Stimulated activated memory B cell treated with anti-CD40 and anti-IgM and Interleukin-4, amounts not matched to agents 10 μg/mL and 1 μg/mL and 100 μg/mL, for 72 hours (primary cell): ENCODE measurements at regions not wholly inside any gene's neighbourhood (a gene's known extent, or its start where the extent isn't known, plus 50 kb on each side); places are given as distances from the start of the nearest gene placed in this dataset.
"Not testable (repeated sequence)": the region's sequence is repeated elsewhere in the genome, so short reads cannot be mapped to it uniquely, and the experiment has no call there.

ENCODE experiments used
- ATAC-seq: fragments of 150-1000 bp; cut with Tn5 transposase; 2 replicates; pipeline ENCODE4 v1.10.0; 2021
- H3K27ac Mint-ChIP-seq: one replicate; pipeline ENCODE4 v1.8.0; 2022; ENCODE audit warnings: mild to moderate bottlenecking, mixed read lengths
- H3K27me3 Mint-ChIP-seq: one replicate; pipeline ENCODE4 v1.8.0; 2022; ENCODE audit warnings: mixed read lengths
- H3K36me3 Mint-ChIP-seq: one replicate; pipeline ENCODE4 v1.8.0; 2022; ENCODE audit warnings: mixed read lengths
- H3K4me1 Mint-ChIP-seq: one replicate; pipeline ENCODE4 v1.8.0; 2022; ENCODE audit warnings: mixed read lengths
- H3K4me3 Mint-ChIP-seq: one replicate; pipeline ENCODE4 v1.8.0; 2022; ENCODE audit warnings: mild to moderate bottlenecking, moderate library complexity, mixed read lengths
- H3K9me3 Mint-ChIP-seq: one replicate; pipeline ENCODE4 v1.8.0; 2022; ENCODE audit warnings: mixed read lengths

DNA sequence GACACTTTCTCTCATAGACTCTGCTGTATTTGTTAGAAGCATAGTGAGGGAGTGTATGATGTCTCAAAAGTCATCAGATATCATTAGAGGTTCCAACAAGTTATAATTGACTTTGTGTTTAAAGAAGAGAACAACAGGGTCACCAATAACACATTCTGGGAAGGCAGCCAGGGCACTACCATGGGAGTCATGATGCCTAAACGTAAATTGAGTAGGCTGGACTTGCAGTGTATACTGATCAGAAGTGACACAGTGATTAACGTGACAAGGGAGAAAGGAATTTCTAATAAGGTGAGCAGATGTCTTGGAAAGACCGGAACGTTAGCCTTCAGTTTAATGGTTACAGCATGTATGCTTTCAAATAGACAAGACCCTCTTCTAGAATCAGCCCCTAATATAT, 973.2 kb downstream of the NCAM2 start:
- ATAC-seq = no peak
- Mint-ChIP-seq H3K4me1 (no peaks in the 10 kb centered on the region), H3K27ac (no peak overlapping the region), H3K27me3 (no peaks in the 10 kb centered on the region), H3K9me3 (peaks cover 4% of the 10 kb centered on the region), H3K4me3 (no peak overlapping the region), H3K36me3 (no peaks in the 10 kb centered on the region)

DNA sequence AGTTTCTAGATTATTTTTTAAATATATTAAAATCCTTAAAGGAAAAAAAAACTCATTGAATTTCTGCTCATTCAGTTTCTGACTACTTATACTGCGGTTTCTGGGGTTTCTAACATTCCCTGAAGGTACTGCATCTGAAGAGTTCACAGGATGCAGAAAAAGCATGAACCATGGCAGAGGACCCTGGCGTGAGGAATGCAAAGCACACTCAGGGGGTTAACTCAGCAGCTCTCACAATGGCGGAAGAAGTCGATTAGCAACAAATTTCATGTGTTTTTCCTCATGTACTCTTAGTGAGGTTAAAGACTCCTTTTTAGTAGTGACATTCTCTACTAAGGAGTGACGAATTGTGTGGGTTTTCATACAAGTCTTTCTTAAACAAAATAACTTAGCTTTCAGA, 975.6 kb downstream of the NCAM2 start:
- no peaks in the 10 kb centered on the region for H3K36me3 Mint-ChIP-seq
- ATAC-seq = no peak
- no peaks in the 10 kb centered on the region for H3K27me3 Mint-ChIP-seq
- no peaks in the 10 kb centered on the region for H3K4me1 Mint-ChIP-seq
- H3K9me3 Mint-ChIP-seq = no peaks in the 10 kb centered on the region
- no peak overlapping the region for H3K27ac Mint-ChIP-seq
- no peak overlapping the region for H3K4me3 Mint-ChIP-seq

- no peaks in the 10 kb centered on the region for H3K36me3 Mint-ChIP-seq
- H3K4me1 Mint-ChIP-seq = no peaks in the 10 kb centered on the region
- peaks cover 5% of the 10 kb centered on the region for H3K9me3 Mint-ChIP-seq
- H3K27me3 Mint-ChIP-seq = no peaks in the 10 kb centered on the region
- ATAC-seq = no peak
- H3K4me3 Mint-ChIP-seq = no peak overlapping the region
- no peak overlapping the region for H3K27ac Mint-ChIP-seq
Observed at GRCh38 chr21:21996891-21997290, 998.7 kb downstream of the NCAM2 start.

DNA sequence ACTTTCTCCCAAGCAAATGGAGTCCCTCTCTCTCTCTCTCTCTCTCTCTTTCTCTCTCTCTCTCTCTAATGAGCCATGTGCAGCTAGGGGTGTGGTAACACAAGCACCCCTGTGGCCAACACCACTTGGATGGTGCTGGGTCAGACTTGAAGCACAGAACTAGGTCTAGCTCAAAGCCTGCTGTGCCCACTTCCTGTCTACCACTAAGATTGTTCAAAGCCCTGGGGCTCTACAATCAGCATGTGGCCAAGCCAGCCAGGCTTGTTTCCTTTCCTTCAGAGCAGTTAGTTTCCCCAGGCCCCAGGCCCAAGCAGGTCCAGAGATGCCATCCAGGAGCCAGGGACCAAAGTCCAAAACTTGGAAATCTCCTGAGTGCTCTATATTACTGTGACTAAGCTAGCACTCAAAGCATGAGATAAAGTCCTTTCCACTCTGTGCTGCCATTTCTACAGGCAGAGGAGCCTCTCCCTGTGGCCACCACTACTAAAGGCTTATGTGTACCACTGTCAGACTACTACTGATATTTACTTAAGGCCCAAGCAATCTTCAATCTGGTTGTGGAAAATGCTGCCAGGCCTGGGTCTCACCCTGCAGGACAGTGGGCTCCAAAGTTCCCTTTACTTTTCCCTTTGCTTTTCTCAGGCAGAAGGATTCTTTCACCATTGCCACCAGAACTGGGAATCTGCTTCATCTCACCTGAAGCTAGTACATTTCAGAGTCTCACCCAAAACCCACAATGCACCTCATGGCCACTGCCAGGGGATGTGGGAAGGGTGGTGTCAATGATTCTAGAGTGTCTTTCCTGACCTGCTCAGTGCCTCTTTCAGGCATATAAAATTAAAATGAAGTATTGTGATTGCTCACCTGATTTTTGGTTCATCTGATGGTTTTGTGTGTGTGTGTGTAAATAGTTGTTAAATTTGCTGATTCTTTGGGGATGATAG, 999.5 kb downstream of the NCAM2 start:
- Mint-ChIP-seq H3K4me1 (no peaks in the 10 kb centered on the region), H3K9me3 (peaks cover 5% of the 10 kb centered on the region), H3K27ac (no peak overlapping the region), H3K36me3 (no peaks in the 10 kb centered on the region), H3K27me3 (no peaks in the 10 kb centered on the region), H3K4me3 (no peak overlapping the region)
- peak; percentile 53 for ATAC-seq

DNA sequence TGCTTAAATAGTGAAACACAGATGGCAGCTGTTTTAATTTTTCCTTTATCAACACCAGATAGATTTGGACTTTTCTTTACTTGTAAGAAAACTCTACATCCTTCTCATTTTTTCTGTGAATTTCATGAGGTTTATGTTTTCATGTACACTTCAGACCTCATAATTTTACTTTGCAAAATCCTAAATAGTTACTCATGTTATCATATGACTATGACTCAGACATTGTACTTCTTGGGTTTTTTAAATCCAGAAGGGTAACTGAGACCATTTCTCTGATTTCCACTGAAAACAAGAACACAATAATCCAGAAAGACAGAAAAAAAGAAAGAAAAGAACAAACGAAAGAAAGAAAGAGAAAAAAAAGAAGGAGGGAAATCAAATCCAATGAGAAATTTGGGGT, 1021.6 kb downstream of the NCAM2 start:
- Mint-ChIP-seq H3K4me3 (no peak overlapping the region), H3K4me1 (no peaks in the 10 kb centered on the region), H3K9me3 (peaks cover 3% of the 10 kb centered on the region), H3K27me3 (no peaks in the 10 kb centered on the region), H3K27ac (no peak overlapping the region), H3K36me3 (no peaks in the 10 kb centered on the region)
- no peak for ATAC-seq

DNA sequence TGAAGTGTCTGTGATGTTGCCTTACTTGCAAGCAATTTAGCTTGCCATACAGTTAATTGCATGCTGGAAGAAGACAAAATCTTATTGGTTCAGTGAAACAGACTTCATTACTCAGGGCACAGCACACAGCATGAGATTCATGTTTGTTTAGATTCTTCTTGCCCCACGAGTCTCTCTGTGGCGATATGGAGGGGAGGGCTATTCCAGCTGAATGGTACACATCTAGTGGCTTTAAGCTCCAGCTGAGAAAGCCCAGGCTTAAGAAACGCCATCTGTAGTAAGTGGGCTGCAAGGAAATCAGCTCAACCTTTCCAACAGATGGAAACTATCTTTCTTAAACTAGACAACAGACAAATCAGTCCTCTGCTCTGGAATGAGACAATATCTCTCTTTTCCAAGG, 1022.0 kb downstream of the NCAM2 start:
- no peak overlapping the region for H3K27ac Mint-ChIP-seq
- H3K27me3 Mint-ChIP-seq = no peaks in the 10 kb centered on the region
- H3K36me3 Mint-ChIP-seq = no peaks in the 10 kb centered on the region
- no peak overlapping the region for H3K4me3 Mint-ChIP-seq
- H3K9me3 Mint-ChIP-seq = peaks cover 3% of the 10 kb centered on the region
- no peaks in the 10 kb centered on the region for H3K4me1 Mint-ChIP-seq
- ATAC-seq = no peak

DNA sequence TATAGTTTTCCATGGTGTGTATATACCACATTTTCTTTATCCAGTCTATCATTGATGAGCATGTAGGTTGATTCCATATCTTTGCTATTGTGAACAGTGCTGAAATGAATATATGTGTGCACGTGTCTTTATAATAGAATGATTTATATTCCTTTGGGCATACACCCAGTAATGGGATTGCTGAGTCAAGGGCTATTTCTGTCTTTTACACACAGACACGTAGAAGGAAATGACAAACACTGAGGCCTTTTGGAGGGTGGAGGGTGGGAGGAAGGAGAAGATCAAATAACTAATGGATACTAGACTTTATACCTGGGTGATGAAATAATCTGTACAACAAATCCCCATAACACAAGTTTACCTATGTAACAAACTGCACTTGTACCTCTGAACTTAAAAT, 1025.7 kb downstream of the NCAM2 start:
- not testable (repeated sequence) for H3K4me3 Mint-ChIP-seq, H3K27me3 Mint-ChIP-seq, H3K4me1 Mint-ChIP-seq, ATAC-seq, H3K9me3 Mint-ChIP-seq, H3K27ac Mint-ChIP-seq, H3K36me3 Mint-ChIP-seq

- H3K27ac Mint-ChIP-seq = no peak overlapping the region
- H3K9me3 Mint-ChIP-seq = no peaks in the 10 kb centered on the region
- no peaks in the 10 kb centered on the region for H3K4me1 Mint-ChIP-seq
- no peaks in the 10 kb centered on the region for H3K36me3 Mint-ChIP-seq
- no peak overlapping the region for H3K4me3 Mint-ChIP-seq
- no peaks in the 10 kb centered on the region for H3K27me3 Mint-ChIP-seq
- ATAC-seq = no peak
Observed at GRCh38 chr21:22044431-22044830, 1046.2 kb downstream of the NCAM2 start.

GRCh38 chr21:22046576-22046975, 1048.4 kb downstream of the NCAM2 start:
- Mint-ChIP-seq H3K27ac (no peak overlapping the region), H3K27me3 (no peaks in the 10 kb centered on the region), H3K4me3 (no peak overlapping the region), H3K36me3 (no peaks in the 10 kb centered on the region), H3K4me1 (no peaks in the 10 kb centered on the region), H3K9me3 (no peaks in the 10 kb centered on the region)
- ATAC-seq = no peak

- Mint-ChIP-seq H3K4me1 (no peaks in the 10 kb centered on the region), H3K27ac (no peak overlapping the region), H3K27me3 (no peaks in the 10 kb centered on the region), H3K4me3 (no peak overlapping the region), H3K36me3 (no peaks in the 10 kb centered on the region), H3K9me3 (peaks cover 8% of the 10 kb centered on the region)
- no peak for ATAC-seq
Observed at GRCh38 chr21:22056904-22057303, 1058.7 kb downstream of the NCAM2 start.

DNA sequence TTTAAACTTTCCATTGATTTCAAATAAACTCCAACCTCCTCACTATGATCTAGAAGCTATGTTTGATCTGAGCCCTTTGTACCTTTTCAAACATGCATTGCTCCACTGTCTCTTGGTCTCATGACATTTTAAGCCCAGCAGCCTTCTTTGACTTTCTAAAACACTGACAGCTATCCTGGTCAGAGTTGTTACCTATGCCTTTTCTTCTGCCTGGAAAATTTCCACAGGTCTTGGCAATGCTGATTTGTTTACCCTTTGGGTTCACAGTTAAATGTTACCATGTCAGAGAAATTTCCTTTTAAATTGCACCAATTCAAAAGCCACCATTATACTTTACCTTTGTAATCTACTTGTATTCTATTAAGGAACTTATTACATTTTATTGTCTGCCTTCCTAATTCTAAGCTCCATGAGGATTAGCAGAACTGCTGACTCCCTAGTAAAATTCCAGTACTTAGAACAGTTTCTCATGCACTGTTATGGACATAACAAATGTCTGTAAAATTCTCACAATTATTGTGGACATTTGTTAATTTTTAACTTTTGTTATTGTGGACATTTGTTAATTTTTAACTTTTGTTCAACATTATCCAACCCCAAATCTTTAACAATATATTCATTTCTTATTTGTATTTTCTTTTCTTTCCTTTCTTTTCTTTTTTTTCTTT, 1064.4 kb downstream of the NCAM2 start:
- no peak for ATAC-seq
- Mint-ChIP-seq H3K27ac (no peak overlapping the region), H3K4me1 (no peaks in the 10 kb centered on the region), H3K4me3 (no peak overlapping the region), H3K9me3 (peaks cover 15% of the 10 kb centered on the region), H3K36me3 (no peaks in the 10 kb centered on the region), H3K27me3 (no peaks in the 10 kb centered on the region)

DNA sequence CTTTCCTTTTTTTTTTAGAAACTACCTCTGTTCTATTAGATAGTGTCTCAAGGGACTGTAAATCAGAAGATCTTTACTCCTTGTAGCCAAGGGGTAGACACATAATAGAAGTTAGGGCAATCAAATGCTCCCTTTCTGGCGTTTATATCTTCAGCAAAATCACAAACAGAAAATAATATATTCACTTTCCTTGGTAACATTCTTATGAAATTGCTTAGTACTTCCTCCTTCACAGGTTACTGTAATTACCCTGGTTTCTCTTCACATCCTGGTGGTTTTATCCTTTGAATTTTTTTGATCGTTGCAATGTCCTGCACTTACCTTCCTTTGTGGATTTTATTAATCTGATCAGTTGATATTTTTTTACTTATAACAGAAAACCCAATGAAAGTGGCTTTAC, 1064.9 kb downstream of the NCAM2 start:
- ATAC-seq = no peak
- H3K36me3 Mint-ChIP-seq = no peaks in the 10 kb centered on the region
- peaks cover 15% of the 10 kb centered on the region for H3K9me3 Mint-ChIP-seq
- H3K4me1 Mint-ChIP-seq = no peaks in the 10 kb centered on the region
- H3K27ac Mint-ChIP-seq = no peak overlapping the region
- no peaks in the 10 kb centered on the region for H3K27me3 Mint-ChIP-seq
- H3K4me3 Mint-ChIP-seq = no peak overlapping the region

- ATAC-seq = no peak
- Mint-ChIP-seq H3K4me3 (no peak overlapping the region), H3K4me1 (no peaks in the 10 kb centered on the region), H3K27me3 (no peaks in the 10 kb centered on the region), H3K27ac (no peak overlapping the region), H3K36me3 (no peaks in the 10 kb centered on the region), H3K9me3 (no peaks in the 10 kb centered on the region)
Observed at GRCh38 chr21:22076471-22076870, 1078.3 kb downstream of the NCAM2 start.

GRCh38 chr21:22083899-22084298, 1085.7 kb downstream of the NCAM2 start:
- no peaks in the 10 kb centered on the region for H3K27me3 Mint-ChIP-seq
- no peaks in the 10 kb centered on the region for H3K9me3 Mint-ChIP-seq

GRCh38 chr21:22096314-22096713, 1098.1 kb downstream of the NCAM2 start:
- Mint-ChIP-seq H3K4me1 (no peaks in the 10 kb centered on the region), H3K4me3 (no peak overlapping the region), H3K27ac (no peak overlapping the region), H3K27me3 (no peaks in the 10 kb centered on the region), H3K36me3 (no peaks in the 10 kb centered on the region), H3K9me3 (no peaks in the 10 kb centered on the region)
- ATAC-seq = no peak

More at GRCh38 chr21:22083899-22084298, 1085.7 kb downstream of the NCAM2 start:
- Mint-ChIP-seq H3K4me1 (no peaks in the 10 kb centered on the region), H3K4me3 (no peak overlapping the region), H3K27ac (no peak overlapping the region), H3K36me3 (no peaks in the 10 kb centered on the region)
- no peak for ATAC-seq
